ENCODE measurements at regions not wholly inside any gene's neighbourhood (a gene's known extent, or its start where the extent isn't known, plus 50 kb on each side); places are given as distances from the start of the nearest gene placed in this dataset.

- TF ChIP-seq CTCF (IDR thresholded peaks at IDR 0.05 in 8 of 11, conservative IDR thresholded peaks at IDR 0.05 in 3 of 11), result no peak
- TF ChIP-seq POLR2A (IDR thresholded peaks at IDR 0.05), result no peak
Measured at GRCh38 chr5:96563816-96564215, 98.4 kb upstream of the CAST start.
